Vagina (tissue), 2 donors: ENCODE measurements at regions not wholly inside any gene's neighbourhood (a gene's known extent, or its start where the extent isn't known, plus 50 kb on each side); places are given as distances from the start of the nearest gene placed in this dataset.

Source experiments
- POLR2AphosphoS5 ChIP-seq, 2 donors: sonication (generic); formaldehyde crosslinking; IDR thresholded peaks; one replicate each; pipeline ENCODE4 v1.9.0; 2017; ENCODE audit warnings: antibody characterized with exemption in 2 of 2, mild to moderate bottlenecking in 2 of 2, low read depth in 1 of 2; ENCODE audit not compliant: insufficient read depth in 1 of 2
- TF ChIP-seq, protein P1 (sequence below), 3 experiments: fragments of 450-650 bp in 2 of 3; fragments of 200-600 bp in 1 of 3; sonication (generic) in 1 of 3; IDR thresholded peaks; one replicate each; pipeline ENCODE4 v1.5.1; 2017 to 2019; ENCODE audit warnings: antibody characterized with exemption in 3 of 3, mild to moderate bottlenecking in 2 of 3, moderate library complexity in 2 of 3

DNA sequence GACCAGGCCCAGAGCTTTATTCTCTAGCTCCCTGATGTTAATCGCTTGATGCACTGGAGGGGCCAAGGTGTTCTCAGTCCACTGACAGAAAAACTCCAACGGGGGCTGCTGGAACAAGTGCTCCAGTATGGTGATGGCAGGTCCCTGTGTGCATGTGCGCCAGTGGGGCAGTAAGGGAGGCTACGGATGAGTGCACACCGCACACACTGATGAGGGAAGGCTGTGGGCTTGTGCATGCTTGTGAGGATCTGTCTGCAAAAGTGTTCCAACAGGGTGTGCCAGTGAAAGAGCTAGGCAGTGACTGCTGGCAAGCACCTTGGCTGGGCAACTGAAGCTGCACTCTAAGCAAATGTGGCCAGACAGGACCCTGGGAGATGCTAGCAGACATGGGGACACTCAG lies 229.7 kb upstream of the FOXG1 start:
- TF ChIP-seq POLR2AphosphoS5 (IDR thresholded peaks at IDR 0.05; ENCODE audit: insufficient read depth in 1 of 2, low read depth in 1 of 2) = no peak
- TF ChIP-seq, protein P1, sequence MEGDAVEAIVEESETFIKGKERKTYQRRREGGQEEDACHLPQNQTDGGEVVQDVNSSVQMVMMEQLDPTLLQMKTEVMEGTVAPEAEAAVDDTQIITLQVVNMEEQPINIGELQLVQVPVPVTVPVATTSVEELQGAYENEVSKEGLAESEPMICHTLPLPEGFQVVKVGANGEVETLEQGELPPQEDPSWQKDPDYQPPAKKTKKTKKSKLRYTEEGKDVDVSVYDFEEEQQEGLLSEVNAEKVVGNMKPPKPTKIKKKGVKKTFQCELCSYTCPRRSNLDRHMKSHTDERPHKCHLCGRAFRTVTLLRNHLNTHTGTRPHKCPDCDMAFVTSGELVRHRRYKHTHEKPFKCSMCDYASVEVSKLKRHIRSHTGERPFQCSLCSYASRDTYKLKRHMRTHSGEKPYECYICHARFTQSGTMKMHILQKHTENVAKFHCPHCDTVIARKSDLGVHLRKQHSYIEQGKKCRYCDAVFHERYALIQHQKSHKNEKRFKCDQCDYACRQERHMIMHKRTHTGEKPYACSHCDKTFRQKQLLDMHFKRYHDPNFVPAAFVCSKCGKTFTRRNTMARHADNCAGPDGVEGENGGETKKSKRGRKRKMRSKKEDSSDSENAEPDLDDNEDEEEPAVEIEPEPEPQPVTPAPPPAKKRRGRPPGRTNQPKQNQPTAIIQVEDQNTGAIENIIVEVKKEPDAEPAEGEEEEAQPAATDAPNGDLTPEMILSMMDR (IDR thresholded peaks at IDR 0.05) = no peak
